CD4-positive, alpha-beta T cell (primary cell): ENCODE measurements at regions not wholly inside any gene's neighbourhood (a gene's known extent, or its start where the extent isn't known, plus 50 kb on each side); places are given as distances from the start of the nearest gene placed in this dataset.

Experiments used
- ATAC-seq: fragments of 200-7000 bp; cut with Tn5 transposase; one replicate; pipeline ENCODE4 v1.10.0; 2022; ENCODE audit warnings: mild to moderate bottlenecking; ENCODE audit not compliant: poor library complexity
- CTCF ChIA-PET: fragments of 350-600 bp; sonication (Branson Sonifier 250); formaldehyde crosslinking; loops from one replicate; lab custom pipeline; 2021; ENCODE audit warnings: antibody characterized with exemption, inconsistent platforms; lab: Charles Lee
- POLR2A ChIA-PET: fragments of 350-600 bp; sonication (Branson Sonifier 250); formaldehyde crosslinking; loops from one replicate; lab custom pipeline; 2021; ENCODE audit warnings: antibody characterized with exemption, inconsistent platforms; lab: Charles Lee
- DNase-seq, 14 experiments: peaks; one replicate each; pipeline ENCODE4 v3.0.0-alpha.2; 2013 to 2020; ENCODE audit warnings: mixed read lengths in 2 of 14
- H3K27ac ChIP-seq, 2 donors: one replicate each; pipeline versions ENCODE4 v1.5.1 to v1.7.0; 2013; ENCODE audit warnings: low read length in 2 of 2, low read depth in 1 of 2, mild to moderate bottlenecking in 1 of 2
- H3K27me3 ChIP-seq, 2 experiments: 1 replicate in 1 of 2; 2 replicates in 1 of 2; pipeline versions ENCODE4 v1.6.1 to v1.7.0; 2013; ENCODE audit warnings: low read length in 2 of 2, control low read depth in 1 of 2, mild to moderate bottlenecking in 1 of 2, moderate library complexity in 1 of 2; ENCODE audit not compliant: insufficient read depth in 2 of 2, control insufficient read depth in 1 of 2
- H3K36me3 ChIP-seq: one replicate; pipeline ENCODE4 v1.6.1; 2013; ENCODE audit warnings: low read length, control low read depth; ENCODE audit not compliant: insufficient read depth
- H3K4me1 ChIP-seq: one replicate; pipeline ENCODE4 v1.6.1; 2013; ENCODE audit warnings: low read length, control low read depth; ENCODE audit not compliant: insufficient read depth
- H3K4me3 ChIP-seq: one replicate; pipeline ENCODE4 v1.5.1; 2013; ENCODE audit warnings: mild to moderate bottlenecking, low read length, moderate library complexity
- H3K9me3 ChIP-seq, 2 experiments: 1 replicate in 1 of 2; 2 replicates in 1 of 2; pipeline versions ENCODE4 v1.6.1 to v1.7.0; 2013; ENCODE audit warnings: low read length in 2 of 2, mild to moderate bottlenecking in 2 of 2, control low read depth in 1 of 2, moderate library complexity in 1 of 2; ENCODE audit not compliant: control insufficient read depth in 1 of 2, insufficient read depth in 1 of 2
- H3K27ac Mint-ChIP-seq: one replicate; pipeline ENCODE4 v1.8.0; 2020; ENCODE audit warnings: mixed read lengths
- H3K27me3 Mint-ChIP-seq: one replicate; pipeline ENCODE4 v1.8.0; 2021; ENCODE audit warnings: mixed read lengths
- H3K36me3 Mint-ChIP-seq: one replicate; pipeline ENCODE4 v1.8.0; 2021; ENCODE audit warnings: low read depth, mixed read lengths
- H3K4me1 Mint-ChIP-seq: one replicate; pipeline ENCODE4 v1.8.0; 2021; ENCODE audit warnings: low read depth, mixed read lengths
- H3K4me3 Mint-ChIP-seq: one replicate; pipeline ENCODE4 v1.8.0; 2020; ENCODE audit warnings: mild to moderate bottlenecking, mixed read lengths
- H3K9me3 Mint-ChIP-seq: one replicate; pipeline ENCODE4 v1.8.0; 2020; ENCODE audit warnings: mixed read lengths
- CTCF ChIP-seq: fragments of 200-600 bp; IDR thresholded peaks from one replicate; pipeline ENCODE4 v1.8.0; 2022; ENCODE audit warnings: antibody characterized with exemption, mild to moderate bottlenecking
- intact Hi-C, 2 experiments: fragments of 100-400 bp; cut with DNase I in 1 of 2; cut with micrococcal nuclease in 1 of 2; formaldehyde crosslinking; loops; one replicate each; pipeline versions ENCODE4 v1.15.1 to v1.9.0; 2023 to 2025; cut with DNase I, micrococcal nuclease

GRCh38 chr10:65032867-65033769 is 1511.9 kb downstream of the REEP3 start:
- ChIA-PET POLR2A (no interaction called here), CTCF (no interaction called here)
- H3K9me3 Mint-ChIP-seq = peaks cover 10% of the 10 kb centered on the region
- H3K4me3 Mint-ChIP-seq = no peak overlapping the region
- H3K27ac Mint-ChIP-seq = no peak overlapping the region
- H3K36me3 ChIP-seq = no peaks in the 10 kb centered on the region
- H3K4me3 ChIP-seq = no peak overlapping the region
- no peaks in the 10 kb centered on the region for H3K4me1 Mint-ChIP-seq
- no peaks in the 10 kb centered on the region for H3K36me3 Mint-ChIP-seq
- no peaks in the 10 kb centered on the region for H3K27me3 Mint-ChIP-seq
- H3K9me3 ChIP-seq = peaks cover 3 to 20% of the 10 kb centered on the region in 2 experiments
- no peak for DNase-seq
- H3K27me3 ChIP-seq = no peaks in the 10 kb centered on the region
- no peak for TF ChIP-seq CTCF
- intact Hi-C loops = no loop called here
- H3K27ac ChIP-seq = no peak overlapping the region
- no peak for ATAC-seq
- H3K4me1 ChIP-seq = no peaks in the 10 kb centered on the region

- H3K4me3 ChIP-seq = no peak overlapping the region
- DNase-seq = no peak
- H3K27ac ChIP-seq = no peak overlapping the region
- Mint-ChIP-seq H3K4me3 (no peak overlapping the region), H3K4me1 (no peaks in the 10 kb centered on the region), H3K27me3 (no peaks in the 10 kb centered on the region), H3K27ac (no peak overlapping the region), H3K36me3 (no peaks in the 10 kb centered on the region), H3K9me3 (peaks cover 5% of the 10 kb centered on the region)
- ATAC-seq = no peak
- POLR2A ChIA-PET = no interaction called here
- no peaks in the 10 kb centered on the region for H3K27me3 ChIP-seq
- H3K9me3 ChIP-seq = peaks cover 3 to 20% of the 10 kb centered on the region in 2 experiments
- CTCF ChIA-PET = no interaction called here
- H3K36me3 ChIP-seq = no peaks in the 10 kb centered on the region
- no peak for TF ChIP-seq CTCF
- intact Hi-C loops = no loop called here
- no peaks in the 10 kb centered on the region for H3K4me1 ChIP-seq
These were observed 1512.8 kb downstream of the REEP3 start for GRCh38 chr10:65033957-65034356.

- H3K27ac Mint-ChIP-seq = no peak overlapping the region
- H3K9me3 Mint-ChIP-seq = peaks cover under 1% of the 10 kb centered on the region
- Histone ChIP-seq H3K4me3 (no peak overlapping the region), H3K27ac (no peak overlapping the region), H3K9me3 (peaks cover 0 to 3% of the 10 kb centered on the region in 2 experiments), H3K27me3 (no peaks in the 10 kb centered on the region), H3K4me1 (no peaks in the 10 kb centered on the region), H3K36me3 (no peaks in the 10 kb centered on the region)
- ChIA-PET POLR2A (no interaction called here), CTCF (no interaction called here)
- no peaks in the 10 kb centered on the region for H3K4me1 Mint-ChIP-seq
- no peak for TF ChIP-seq CTCF
- H3K27me3 Mint-ChIP-seq = no peaks in the 10 kb centered on the region
- no peaks in the 10 kb centered on the region for H3K36me3 Mint-ChIP-seq
- no peak for ATAC-seq
- H3K4me3 Mint-ChIP-seq = no peak overlapping the region
- intact Hi-C loops = no loop called here
- DNase-seq = no peak
These were observed 1519.6 kb downstream of the REEP3 start for GRCh38 chr10:65040796-65041195.
